SU-DHL-6 (cell line): ENCODE measurements at regions not wholly inside any gene's neighbourhood (a gene's known extent, or its start where the extent isn't known, plus 50 kb on each side); places are given as distances from the start of the nearest gene placed in this dataset.

Source experiments
- H2AFZ ChIP-seq: fragments of 200-600 bp; sonication (generic); 2 replicates; pipeline ENCODE4 v1.6.1; 2014; ENCODE audit warnings: low read depth, mild to moderate bottlenecking, moderate library complexity, mixed read lengths, antibody characterized with exemption, low read length; ENCODE audit not compliant: severe bottlenecking
- H3F3A ChIP-seq: fragments of 200-600 bp; shearing (Covaris generic); 2 replicates; pipeline ENCODE4 v1.6.0; 2016; ENCODE audit warnings: antibody characterized with exemption, mild to moderate bottlenecking; ENCODE audit not compliant: insufficient read depth
- H3K27ac ChIP-seq: fragments of 200-600 bp; sonication (generic); 2 replicates; pipeline ENCODE4 v1.5.1; 2016; ENCODE audit warnings: low read depth, mild to moderate bottlenecking, low read length, moderate library complexity, mixed read lengths
- H3K27me3 ChIP-seq: fragments of 200-600 bp; sonication (generic), shearing (Covaris generic); 2 replicates; pipeline ENCODE4 v1.6.0; 2014; ENCODE audit warnings: mild to moderate bottlenecking, low read length
- H3K36me3 ChIP-seq: fragments of 200-600 bp; sonication (generic); 2 replicates; pipeline ENCODE4 v1.6.1; 2014; ENCODE audit warnings: mild to moderate bottlenecking, low read length, mixed read lengths
- H3K4me2 ChIP-seq: fragments of 300-600, 200-600 bp; shearing (Covaris generic), sonication (generic); 2 replicates; pipeline ENCODE4 v1.6.0; 2014; ENCODE audit warnings: low read length, low read depth, mild to moderate bottlenecking; ENCODE audit not compliant: poor library complexity, severe bottlenecking
- H3K4me3 ChIP-seq: fragments of 200-600 bp; sonication (generic); 2 replicates; pipeline ENCODE4 v1.5.1; 2014; ENCODE audit warnings: antibody characterized with exemption, low read length, mild to moderate bottlenecking, mixed read lengths; ENCODE audit not compliant: insufficient read depth, poor library complexity, severe bottlenecking
- H3K79me2 ChIP-seq: fragments of 200-600 bp; sonication (generic); 2 replicates; pipeline ENCODE4 v1.6.1; 2014; ENCODE audit warnings: mild to moderate bottlenecking, low read length, moderate library complexity; ENCODE audit not compliant: insufficient read depth
- H3K9ac ChIP-seq: fragments of 200-600 bp; sonication (generic); 2 replicates; pipeline ENCODE4 v1.7.0; 2014; ENCODE audit warnings: mild to moderate bottlenecking, low read length
- H3K9me2 ChIP-seq: fragments of 200-600 bp; sonication (generic); replicated peaks from 2 replicates; pipeline ENCODE4 v1.6.1; 2014; ENCODE audit warnings: low read length; ENCODE audit not compliant: insufficient read depth
- H3K9me3 ChIP-seq: fragments of 200-600 bp; sonication (generic); 2 replicates; pipeline ENCODE4 v1.6.1; 2014; ENCODE audit warnings: low read length, mixed read lengths; ENCODE audit not compliant: insufficient read depth
- H4K20me1 ChIP-seq: fragments of 200-600 bp; sonication (generic); 2 replicates; pipeline ENCODE4 v1.6.1; 2014; ENCODE audit warnings: low read depth, mild to moderate bottlenecking, antibody characterized with exemption, low read length, moderate library complexity, mixed read lengths
- EZH2phosphoT487 ChIP-seq: fragments of 200-600 bp; sonication (generic), shearing (Covaris generic); conservative IDR thresholded peaks from 2 replicates; pipeline ENCODE4 v1.6.1; 2018; ENCODE audit warnings: mild to moderate bottlenecking, antibody characterized with exemption, low read length, moderate library complexity, mixed read lengths
- TF ChIP-seq, protein P1 (sequence below): fragments of 200-600 bp; sonication (generic); IDR thresholded peaks from one replicate; pipeline ENCODE4 v1.5.1; 2017; ENCODE audit warnings: antibody characterized with exemption, mild to moderate bottlenecking, low read length, moderate library complexity; ENCODE audit not compliant: insufficient read depth, poor library complexity, severe bottlenecking

DNA sequence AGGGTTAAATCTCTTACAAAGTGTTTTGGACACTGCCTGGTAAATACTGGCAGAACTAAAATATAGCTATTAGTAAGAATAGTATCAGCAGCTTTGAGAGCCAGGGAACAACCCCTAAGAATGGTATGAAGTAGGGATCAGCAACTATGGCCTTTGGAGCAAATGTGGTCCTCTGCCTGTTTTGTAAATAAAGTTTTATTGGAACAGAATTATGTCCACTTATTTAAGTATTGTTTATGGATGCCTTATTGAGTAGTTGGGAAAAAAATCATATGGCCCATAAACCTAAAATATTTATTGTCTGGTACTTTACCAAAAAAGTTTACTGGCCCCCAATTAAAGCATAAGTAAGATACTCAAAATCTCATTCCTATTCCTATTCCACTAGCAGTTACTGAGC, 182.2 kb downstream of the PALM2AKAP2 start:
- Histone ChIP-seq H3K9me2 (no peaks in the 10 kb centered on the region), H4K20me1 (no peaks in the 10 kb centered on the region), H3F3A (peaks cover 21% of the 10 kb centered on the region), H3K79me2 (no peaks in the 10 kb centered on the region), H3K27ac (no peak overlapping the region), H3K9me3 (no peaks in the 10 kb centered on the region), H3K9ac (no peak overlapping the region), H2AFZ (no peak overlapping the region), H3K36me3 (no peaks in the 10 kb centered on the region), H3K4me3 (no peak overlapping the region), H3K27me3 (no peaks in the 10 kb centered on the region), H3K4me2 (no peak overlapping the region)
- no peak for TF ChIP-seq EZH2phosphoT487
- TF ChIP-seq, protein P1, sequence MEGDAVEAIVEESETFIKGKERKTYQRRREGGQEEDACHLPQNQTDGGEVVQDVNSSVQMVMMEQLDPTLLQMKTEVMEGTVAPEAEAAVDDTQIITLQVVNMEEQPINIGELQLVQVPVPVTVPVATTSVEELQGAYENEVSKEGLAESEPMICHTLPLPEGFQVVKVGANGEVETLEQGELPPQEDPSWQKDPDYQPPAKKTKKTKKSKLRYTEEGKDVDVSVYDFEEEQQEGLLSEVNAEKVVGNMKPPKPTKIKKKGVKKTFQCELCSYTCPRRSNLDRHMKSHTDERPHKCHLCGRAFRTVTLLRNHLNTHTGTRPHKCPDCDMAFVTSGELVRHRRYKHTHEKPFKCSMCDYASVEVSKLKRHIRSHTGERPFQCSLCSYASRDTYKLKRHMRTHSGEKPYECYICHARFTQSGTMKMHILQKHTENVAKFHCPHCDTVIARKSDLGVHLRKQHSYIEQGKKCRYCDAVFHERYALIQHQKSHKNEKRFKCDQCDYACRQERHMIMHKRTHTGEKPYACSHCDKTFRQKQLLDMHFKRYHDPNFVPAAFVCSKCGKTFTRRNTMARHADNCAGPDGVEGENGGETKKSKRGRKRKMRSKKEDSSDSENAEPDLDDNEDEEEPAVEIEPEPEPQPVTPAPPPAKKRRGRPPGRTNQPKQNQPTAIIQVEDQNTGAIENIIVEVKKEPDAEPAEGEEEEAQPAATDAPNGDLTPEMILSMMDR, result no peak

DNA sequence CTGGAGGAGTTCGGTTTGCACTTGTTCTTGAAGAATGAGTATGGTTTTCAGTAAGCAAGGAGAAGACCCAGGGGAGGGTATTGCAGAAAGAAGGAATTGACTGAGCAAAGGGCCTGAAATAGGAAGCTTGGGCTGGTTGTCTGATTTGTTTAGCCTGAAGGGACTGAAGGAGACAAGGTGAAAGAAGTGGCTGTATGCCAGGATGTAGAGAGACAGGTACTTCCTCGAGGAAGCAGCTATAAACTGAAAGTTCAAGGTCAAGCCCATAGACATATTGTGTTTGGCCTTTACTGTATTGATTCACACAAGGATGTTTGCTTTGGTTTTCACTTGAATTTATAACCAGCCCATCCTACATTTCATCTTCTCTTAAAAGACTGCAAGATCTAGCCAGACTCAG, 183.1 kb downstream of the PALM2AKAP2 start:
- TF ChIP-seq, protein P1, result no peak
- TF ChIP-seq EZH2phosphoT487, result no peak
- H2AFZ ChIP-seq, result no peak overlapping the region
- peaks cover 30% of the 10 kb centered on the region for H3F3A ChIP-seq
- H3K27me3 ChIP-seq, result no peaks in the 10 kb centered on the region
- no peak overlapping the region for H3K4me2 ChIP-seq
- H3K9ac ChIP-seq, result no peak overlapping the region
- no peaks in the 10 kb centered on the region for H3K79me2 ChIP-seq
- no peaks in the 10 kb centered on the region for H4K20me1 ChIP-seq
- no peak overlapping the region for H3K27ac ChIP-seq
- no peak overlapping the region for H3K4me3 ChIP-seq
- no peaks in the 10 kb centered on the region for H3K9me3 ChIP-seq
- H3K36me3 ChIP-seq, result no peaks in the 10 kb centered on the region
- no peaks in the 10 kb centered on the region for H3K9me2 ChIP-seq

DNA sequence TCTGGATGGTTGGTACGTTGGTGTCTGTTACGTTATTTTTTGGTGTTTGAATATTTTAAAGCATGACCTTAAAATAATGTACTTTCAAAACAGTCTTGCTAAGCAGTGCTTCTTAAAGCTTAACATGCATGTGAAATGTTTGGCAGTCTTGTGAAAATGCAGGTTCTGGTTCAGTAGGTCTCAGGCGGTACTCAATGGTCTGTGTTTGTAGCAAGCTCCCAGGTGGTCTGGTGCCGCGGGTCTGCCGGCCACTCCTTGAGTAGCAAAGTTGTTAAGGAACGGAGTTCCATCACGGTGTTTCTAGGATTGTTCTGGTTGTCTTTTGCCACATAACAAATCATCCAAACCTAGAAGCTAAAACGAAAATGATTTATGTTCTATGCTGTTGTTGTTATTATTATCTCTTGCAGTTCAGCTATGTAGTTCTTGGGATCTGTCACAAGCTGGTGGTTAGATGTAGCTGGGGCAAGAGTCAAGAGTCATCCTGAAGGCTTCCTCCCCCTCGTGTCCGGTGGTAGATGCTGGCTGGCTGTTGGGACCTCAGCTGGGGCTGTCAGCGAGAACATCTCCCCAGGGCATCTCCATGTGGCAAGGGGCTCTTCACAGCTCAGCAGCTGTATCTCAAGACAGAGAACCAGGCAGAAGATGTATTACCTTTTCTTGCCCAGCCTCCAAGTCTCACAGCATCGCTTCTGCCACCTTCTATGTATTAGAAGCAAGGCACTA, 186.8 kb downstream of the PALM2AKAP2 start:
- H3K9me3 ChIP-seq, result no peaks in the 10 kb centered on the region
- no peaks in the 10 kb centered on the region for H3K27me3 ChIP-seq
- H3K4me3 ChIP-seq, result peak overlapping the region; percentile 15
- peak overlapping the region; percentile 94 for H3K27ac ChIP-seq
- H3K4me2 ChIP-seq, result peak overlapping the region; percentile 71
- peak overlapping the region; percentile 51 for H3K9ac ChIP-seq
- H3K36me3 ChIP-seq, result no peaks in the 10 kb centered on the region
- peak overlapping the region; percentile 3 for H2AFZ ChIP-seq
- H4K20me1 ChIP-seq, result no peaks in the 10 kb centered on the region
- no peaks in the 10 kb centered on the region for H3K79me2 ChIP-seq
- peaks cover 56% of the 10 kb centered on the region for H3F3A ChIP-seq
- no peaks in the 10 kb centered on the region for H3K9me2 ChIP-seq
- no peak for TF ChIP-seq EZH2phosphoT487
- TF ChIP-seq, protein P1, result no peak
